Fibroblast of lung (primary cell): ENCODE measurements at regions not wholly inside any gene's neighbourhood (a gene's known extent, or its start where the extent isn't known, plus 50 kb on each side); places are given as distances from the start of the nearest gene placed in this dataset.

Experiments used
- DNase-seq, 2 donors: peaks; one replicate each; pipeline versions ENCODE4 v3.0.0 to v3.0.0-alpha.2; 2010; ENCODE audit warnings: low read depth in 2 of 2
- H2AFZ ChIP-seq: 2 replicates; pipeline ENCODE4 v1.5.1; 2012; ENCODE audit warnings: low read length, control low read depth, inconsistent platforms
- H3K27ac ChIP-seq: 2 replicates; pipeline ENCODE4 v1.5.1; 2011; ENCODE audit warnings: low read length, control low read depth; ENCODE audit not compliant: insufficient read depth
- H3K27me3 ChIP-seq: 2 replicates; pipeline ENCODE4 v1.5.1; 2011; ENCODE audit warnings: mild to moderate bottlenecking, low read length; ENCODE audit not compliant: control insufficient read depth, insufficient read depth
- H3K36me3 ChIP-seq: 2 replicates; pipeline ENCODE4 v1.5.1; 2011; ENCODE audit warnings: low read length; ENCODE audit not compliant: control insufficient read depth, insufficient read depth
- H3K4me1 ChIP-seq: 2 replicates; pipeline ENCODE4 v1.5.1; 2011; ENCODE audit warnings: low read length; ENCODE audit not compliant: control insufficient read depth, insufficient read depth; ENCODE audit errors: extremely low read depth
- H3K4me2 ChIP-seq: 2 replicates; pipeline ENCODE4 v1.5.1; 2011; ENCODE audit warnings: low read length, control low read depth; ENCODE audit not compliant: insufficient read depth; ENCODE audit errors: extremely low read depth
- H3K4me3 ChIP-seq, 4 experiments: fragments of 200-600 bp in 1 of 4; sonication (generic) in 1 of 4; replicated peaks in 1 of 4; 2 replicates each; pipeline ENCODE4 v1.5.1; 2011 to 2016; ENCODE audit warnings: low read length in 4 of 4, low read depth in 3 of 4, mild to moderate bottlenecking in 3 of 4, control low read depth in 2 of 4, inconsistent platforms in 1 of 4, mixed read lengths in 1 of 4; ENCODE audit not compliant: insufficient read depth in 1 of 4; ENCODE audit errors: control extremely low read depth in 1 of 4
- H3K79me2 ChIP-seq: 2 replicates; pipeline ENCODE4 v1.5.1; 2012; ENCODE audit warnings: mild to moderate bottlenecking, low read length, inconsistent platforms; ENCODE audit not compliant: control insufficient read depth, insufficient read depth
- H3K9ac ChIP-seq: 2 replicates; pipeline ENCODE4 v1.5.1; 2011; ENCODE audit warnings: mild to moderate bottlenecking, low read length, control low read depth; ENCODE audit not compliant: insufficient read depth
- H3K9me3 ChIP-seq: 2 replicates; pipeline ENCODE4 v1.5.1; 2012; ENCODE audit warnings: low read depth, low read length; ENCODE audit not compliant: control insufficient read depth, insufficient read depth
- H4K20me1 ChIP-seq: 2 replicates; pipeline ENCODE4 v1.5.1; 2011; ENCODE audit warnings: low read length; ENCODE audit not compliant: control insufficient read depth, insufficient read depth; ENCODE audit errors: extremely low read depth
- CTCF ChIP-seq, 2 donors: IDR thresholded peaks in 1 of 2; conservative IDR thresholded peaks in 1 of 2; 1 replicate in 1 of 2; 2 replicates in 1 of 2; pipeline ENCODE4 v1.5.1; 2011 to 2012; ENCODE audit warnings: low read length in 2 of 2, control low read depth in 1 of 2, inconsistent platforms in 1 of 2, low read depth in 1 of 2, mild to moderate bottlenecking in 1 of 2
- EZH2 ChIP-seq: IDR thresholded peaks from 2 replicates; pipeline ENCODE4 v1.5.1; 2012; ENCODE audit warnings: low read length, control low read depth, mild to moderate bottlenecking; ENCODE audit errors: missing control alignments

GRCh38 chr11:69234740-69235710, 58.9 kb upstream of the MYEOV start:
- no peaks in the 10 kb centered on the region for H4K20me1 ChIP-seq

GRCh38 chr11:69238573-69239351, 55.2 kb upstream of the MYEOV start:
- TF ChIP-seq EZH2 (no peak), CTCF (conservative IDR thresholded peaks at IDR 0.05 in 1 of 2, IDR thresholded peaks at IDR 0.05 in 1 of 2; ENCODE audit: low read depth in 1 of 2, low read length in 2 of 2) (no peak)
- no peak overlapping the region for H3K4me2 ChIP-seq
- no peaks in the 10 kb centered on the region for H3K4me1 ChIP-seq
- no peaks in the 10 kb centered on the region for H3K27me3 ChIP-seq
- no peaks in the 10 kb centered on the region for H3K36me3 ChIP-seq
- no peaks in the 10 kb centered on the region for H3K9me3 ChIP-seq
- no peak overlapping the region for H2AFZ ChIP-seq
- no peak for DNase-seq
- H3K4me3 ChIP-seq, result no peak overlapping the region
- no peak overlapping the region for H3K9ac ChIP-seq
- H4K20me1 ChIP-seq, result no peaks in the 10 kb centered on the region
- H3K79me2 ChIP-seq, result no peaks in the 10 kb centered on the region
- no peak overlapping the region for H3K27ac ChIP-seq

More at GRCh38 chr11:69234740-69235710, 58.9 kb upstream of the MYEOV start:
- Histone ChIP-seq H3K9ac (no peak overlapping the region), H3K27ac (no peak overlapping the region), H3K4me1 (no peaks in the 10 kb centered on the region), H2AFZ (no peak overlapping the region), H3K4me2 (no peak overlapping the region), H3K36me3 (no peaks in the 10 kb centered on the region), H3K4me3 (no peak overlapping the region), H3K9me3 (no peaks in the 10 kb centered on the region), H3K79me2 (no peaks in the 10 kb centered on the region), H3K27me3 (no peaks in the 10 kb centered on the region)
- TF ChIP-seq EZH2, result no peak
- TF ChIP-seq CTCF (conservative IDR thresholded peaks at IDR 0.05 in 1 of 2, IDR thresholded peaks at IDR 0.05 in 1 of 2; ENCODE audit: low read depth in 1 of 2, low read length in 2 of 2), result no peak
- DNase-seq, result no peak

- Histone ChIP-seq H2AFZ (no peak overlapping the region), H3K9ac (no peak overlapping the region), H3K4me2 (no peak overlapping the region), H3K27ac (no peak overlapping the region), H4K20me1 (no peaks in the 10 kb centered on the region), H3K4me3 (no peak overlapping the region), H3K4me1 (no peaks in the 10 kb centered on the region), H3K27me3 (no peaks in the 10 kb centered on the region), H3K9me3 (no peaks in the 10 kb centered on the region), H3K79me2 (no peaks in the 10 kb centered on the region), H3K36me3 (no peaks in the 10 kb centered on the region)
- DNase-seq, result no peak
- TF ChIP-seq CTCF (conservative IDR thresholded peaks at IDR 0.05 in 1 of 2, IDR thresholded peaks at IDR 0.05 in 1 of 2; ENCODE audit: low read depth in 1 of 2, low read length in 2 of 2) (no peak), EZH2 (no peak)
Measured at GRCh38 chr11:69239641-69240040, 54.3 kb upstream of the MYEOV start.
